Activated CD4-positive, alpha-beta T cell treated with anti-CD3 and anti-CD28 coated beads for 48 hours (primary cell): ENCODE measurements at regions not wholly inside any gene's neighbourhood (a gene's known extent, or its start where the extent isn't known, plus 50 kb on each side); places are given as distances from the start of the nearest gene placed in this dataset.

Source experiments
- DNase-seq: peaks from one replicate; pipeline ENCODE4 v3.0.0-alpha.2; 2020

DNA sequence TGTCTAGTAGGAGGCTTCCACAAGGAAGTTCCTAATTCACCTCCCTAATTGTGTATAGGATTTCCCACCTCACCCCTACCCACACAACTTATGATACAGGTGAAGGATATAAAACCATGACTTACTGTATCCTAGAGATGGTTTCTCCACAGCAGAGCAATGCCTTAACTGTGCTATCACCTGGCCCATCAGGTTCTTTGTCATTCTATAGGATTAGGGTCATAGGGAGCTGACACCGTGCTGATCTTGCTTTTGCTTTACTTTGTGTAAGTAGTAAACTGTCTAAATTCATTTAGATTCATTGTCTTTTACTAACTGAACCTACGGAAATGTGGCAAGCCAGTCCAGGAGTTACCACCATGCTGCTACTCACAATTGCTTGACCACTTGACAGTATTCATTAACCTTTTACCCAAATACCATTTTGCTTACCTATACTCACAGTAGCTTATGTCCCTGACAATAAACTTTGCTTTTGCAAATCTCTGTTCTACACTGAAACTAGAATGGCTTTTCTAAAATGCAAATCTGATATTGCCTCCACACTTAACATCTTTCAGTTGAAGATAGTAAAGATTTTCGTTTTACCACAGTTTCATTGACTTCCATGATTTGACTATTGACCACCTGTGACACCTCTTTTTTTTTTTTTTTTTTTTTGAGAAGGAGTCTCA, 147.6 kb downstream of the IFI44 start:
- DNase-seq, result no peak

DNA sequence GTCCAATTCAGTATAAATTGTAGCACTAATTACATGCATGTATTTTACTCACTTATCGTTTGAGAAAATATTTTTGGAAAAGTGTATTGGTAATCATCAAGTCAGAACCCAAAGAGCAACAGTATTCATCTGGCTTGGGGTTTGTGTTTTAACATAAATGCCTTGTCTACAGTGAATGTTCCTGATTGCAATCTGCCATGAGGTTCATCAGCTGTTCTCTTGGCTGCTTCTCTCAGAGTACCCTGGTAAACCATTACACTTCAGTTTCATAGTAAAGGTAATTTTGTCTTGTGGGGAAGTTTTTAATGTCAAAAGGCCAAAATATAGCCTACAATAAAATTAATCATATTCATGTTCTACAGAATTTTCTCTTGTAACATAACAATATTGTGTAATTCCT, 150.3 kb downstream of the IFI44 start:
- no peak for DNase-seq

DNA sequence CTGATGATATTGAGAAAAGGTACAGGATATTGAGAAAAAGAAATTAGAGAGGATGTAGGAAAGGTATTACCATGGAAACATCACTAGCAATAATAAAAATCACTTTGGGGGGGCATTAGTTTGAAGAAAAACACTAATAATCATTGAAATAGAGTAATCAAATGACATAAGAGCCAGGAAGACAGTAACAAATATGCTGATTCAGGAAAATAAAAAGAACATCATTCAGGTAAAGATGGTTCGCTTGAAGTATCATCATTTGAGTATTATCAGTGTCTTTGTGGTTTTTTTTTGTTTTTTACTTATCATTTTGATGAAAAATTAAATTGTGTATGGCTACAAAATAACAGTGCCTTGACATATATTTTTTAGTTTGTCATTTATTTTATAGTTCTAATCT, 164.5 kb downstream of the IFI44 start:
- DNase-seq, result no peak

DNA sequence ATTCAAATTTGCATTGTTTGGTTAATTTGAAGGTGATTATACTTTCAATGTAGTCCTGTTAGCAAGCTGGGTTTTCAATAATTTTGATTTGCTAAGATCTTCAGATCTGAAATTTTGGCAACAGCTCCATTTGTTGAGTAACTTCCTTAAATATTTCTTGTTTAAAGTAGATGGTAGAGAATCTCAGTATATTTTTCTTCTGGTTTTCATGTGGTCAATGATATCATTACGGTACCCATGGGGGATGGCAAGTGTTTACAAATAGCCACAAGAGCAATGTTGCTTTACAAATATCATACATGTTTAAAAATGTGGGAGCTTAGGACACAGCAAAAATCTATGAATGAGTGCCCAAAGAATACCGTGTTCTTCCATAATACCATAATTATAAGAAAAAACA, 175.9 kb downstream of the IFI44 start:
- no peak for DNase-seq

DNA sequence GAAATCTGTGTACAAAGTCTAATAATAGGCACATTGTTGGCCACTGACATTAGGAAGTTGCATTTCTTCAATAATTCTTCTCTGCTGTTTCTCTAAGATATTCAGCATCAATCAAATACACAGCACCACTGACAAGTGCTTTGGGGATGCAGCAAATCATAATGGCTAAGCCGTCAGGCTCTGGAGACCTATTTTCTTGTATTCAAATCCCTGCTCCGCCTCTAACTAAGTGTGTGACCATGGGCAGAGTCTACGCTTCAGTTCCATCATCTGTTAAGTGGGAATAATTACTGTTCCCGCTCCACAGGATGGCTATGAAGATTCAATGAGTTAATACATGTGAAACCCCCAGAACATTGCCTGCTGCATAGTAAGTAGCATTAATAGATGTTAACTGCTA, 176.9 kb downstream of the ADGRL4 start:
- DNase-seq, result no peak

DNA sequence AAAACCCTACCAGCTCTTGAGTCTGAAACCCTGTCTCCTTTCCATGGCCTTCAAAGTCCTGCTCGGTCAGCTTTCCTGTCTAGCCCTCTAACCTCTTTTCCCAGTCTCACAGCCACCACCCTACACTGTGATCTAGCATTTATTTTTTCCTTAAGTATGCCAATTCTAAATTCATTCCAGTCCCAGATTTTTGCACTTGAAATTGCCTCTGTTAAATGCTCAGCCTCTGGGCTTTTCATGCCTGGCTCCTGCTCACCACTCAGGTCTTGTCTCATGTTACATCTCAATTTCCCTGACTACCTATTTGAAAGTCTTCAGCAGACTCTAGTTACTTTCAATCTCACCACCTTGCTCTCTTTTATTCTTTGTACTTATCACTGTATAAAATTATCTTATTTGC, 176.2 kb downstream of the ADGRL4 start:
- DNase-seq, result no peak

DNA sequence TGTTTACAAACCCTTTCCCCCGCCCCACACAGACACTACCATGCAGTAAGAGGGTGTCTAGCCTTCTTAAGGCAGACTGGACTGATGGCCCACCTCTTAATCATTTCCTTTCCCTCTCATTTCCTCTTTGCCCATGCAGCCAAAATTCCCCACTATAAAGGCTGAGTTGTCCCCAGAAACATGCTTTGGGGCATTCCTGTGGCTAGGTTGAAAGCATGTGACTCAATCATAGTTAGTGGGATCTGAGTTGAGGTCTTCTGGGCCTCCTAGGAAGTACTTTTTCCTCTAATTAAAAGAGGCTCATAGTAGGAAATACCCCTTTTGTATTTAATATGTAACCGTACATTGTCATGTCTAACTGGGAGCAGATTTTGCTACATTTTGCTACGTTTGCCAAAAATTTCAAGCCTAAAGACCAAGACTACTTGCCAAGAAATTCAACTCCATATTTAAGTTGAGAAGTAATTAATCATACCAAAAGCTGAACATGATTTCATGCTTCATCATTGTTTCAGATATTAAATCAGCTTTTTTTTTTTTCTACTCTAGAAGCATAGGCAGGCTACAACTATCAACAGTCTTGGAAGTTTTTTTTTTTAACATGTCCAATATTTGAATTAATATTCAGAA, 174.7 kb downstream of the ADGRL4 start:
- DNase-seq, result no peak

DNA sequence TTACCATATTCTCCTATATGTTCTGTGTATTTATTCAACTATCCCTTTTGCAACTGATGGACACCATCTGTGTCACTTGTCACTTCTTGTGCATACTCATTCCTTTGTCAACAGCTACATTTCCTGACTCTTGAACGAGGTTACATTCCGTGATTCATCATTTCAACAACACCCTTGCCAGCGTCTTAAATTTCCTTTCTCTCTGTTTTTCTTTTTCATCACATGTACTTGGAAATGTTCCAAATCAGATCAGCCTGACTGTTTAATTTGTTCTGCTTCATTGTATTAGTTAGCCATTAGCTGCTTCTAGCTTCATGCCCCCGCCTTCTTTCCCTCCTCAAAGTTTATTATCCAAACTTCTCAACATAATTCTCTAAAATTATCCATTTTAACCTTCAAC, 173.0 kb downstream of the ADGRL4 start:
- DNase-seq, result no peak

DNA sequence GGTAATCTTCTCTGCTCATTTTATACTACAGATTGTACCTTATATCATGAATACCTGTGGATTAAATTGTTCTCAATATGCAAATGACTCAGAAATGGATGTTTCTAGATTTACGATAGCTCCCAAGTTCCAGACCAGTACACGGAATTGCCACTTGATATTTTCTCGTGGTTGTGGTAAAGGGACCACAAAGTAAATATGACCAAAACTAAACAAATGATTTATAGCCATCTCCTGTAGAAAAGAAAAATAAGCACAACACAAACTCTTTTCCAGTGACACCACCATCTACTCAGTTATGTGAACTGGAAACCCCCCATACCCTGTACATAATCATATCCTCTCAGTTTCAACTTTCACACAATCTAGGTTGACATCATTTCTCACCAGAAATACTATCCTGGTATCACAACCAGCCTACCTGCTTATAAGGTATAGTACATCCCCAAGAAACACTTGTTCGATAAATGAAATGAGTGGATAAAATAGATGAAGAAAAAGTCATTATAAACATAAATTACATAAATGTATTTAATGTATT, 172.3 kb downstream of the ADGRL4 start:
- DNase-seq, result no peak

DNA sequence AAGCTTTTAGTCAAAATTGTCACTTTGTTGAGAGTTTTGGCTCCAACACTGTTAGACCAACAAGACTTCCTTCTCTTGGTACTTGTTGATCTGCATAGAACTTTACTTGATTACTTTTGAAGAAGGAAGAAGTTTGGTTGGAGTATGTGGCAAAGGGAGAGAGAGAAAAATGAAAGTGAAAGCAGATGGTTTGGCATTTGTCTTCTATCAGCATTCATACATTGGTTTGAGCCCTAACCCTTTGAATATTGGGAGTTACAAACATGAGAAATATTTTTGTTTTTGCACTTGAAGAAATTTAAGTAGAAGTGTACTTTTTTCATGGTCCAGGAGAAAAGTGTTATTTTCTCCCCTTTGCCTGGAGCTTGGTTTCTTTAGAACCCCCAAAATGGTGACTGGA, 169.8 kb downstream of the ADGRL4 start:
- no peak for DNase-seq

DNA sequence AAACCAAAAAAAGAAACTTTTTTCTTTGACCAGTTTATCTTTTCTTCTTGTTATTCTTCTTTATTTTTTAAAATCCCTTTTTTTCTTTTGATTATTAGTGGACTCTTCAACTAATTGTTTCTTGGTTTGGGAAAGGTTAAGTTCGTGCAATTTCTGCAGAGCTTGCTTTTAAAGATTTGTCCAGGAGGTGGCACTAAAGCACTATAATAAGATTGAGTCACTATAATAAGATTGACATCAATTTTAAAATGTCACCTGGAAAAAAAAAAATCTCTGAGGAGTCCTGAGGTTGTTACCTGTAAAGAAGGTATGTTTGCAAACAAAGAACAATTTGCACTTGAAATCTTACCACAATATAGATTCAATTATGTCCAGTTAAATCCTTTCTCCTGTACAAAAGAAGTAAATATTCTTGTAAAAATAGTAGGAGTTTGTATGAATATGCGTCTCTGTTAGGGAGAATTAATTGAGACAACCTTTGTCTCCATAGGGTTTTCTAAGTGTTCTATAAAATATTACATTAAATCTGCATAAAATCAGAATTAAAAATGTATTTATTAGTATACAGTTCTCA, 166.7 kb downstream of the ADGRL4 start:
- peak; percentile 31 for DNase-seq
